Endothelial cell of umbilical vein (primary cell): ENCODE measurements at regions not wholly inside any gene's neighbourhood (a gene's known extent, or its start where the extent isn't known, plus 50 kb on each side); places are given as distances from the start of the nearest gene placed in this dataset.

Experiments used
- BruUV-seq: library from RNA; stranded (reverse); fragments of 400-500 nt; replicated peaks from 2 replicates; lab custom pipeline; 2021; lab: Mats Ljungman, UMichigan
- CTCF ChIA-PET: fragments of 300-600, 350-600 bp; sonication (Branson Sonifier 250); formaldehyde crosslinking; loops from one replicate; lab custom pipeline; 2021; ENCODE audit warnings: antibody characterized with exemption, inconsistent platforms; lab: Charles Lee
- POLR2A ChIA-PET: fragments of 300-600, 350-600 bp; sonication (Branson Sonifier 250); formaldehyde crosslinking; loops from one replicate; lab custom pipeline; 2021; ENCODE audit warnings: antibody characterized with exemption, inconsistent platforms; lab: Charles Lee
- DNase-seq: peaks from one replicate; pipeline ENCODE4 v3.0.0-alpha.2; 2011; ENCODE audit warnings: low read depth, low spot score
- FAIRE-seq: peaks from 2 replicates; lab custom pipeline; 2011; peaks lifted over from hg19 to GRCh38; lab: Jason Lieb, UNC
- H2AFZ ChIP-seq: 2 replicates; pipeline ENCODE4 v1.6.0; 2012; ENCODE audit warnings: low read depth, low read length, control low read depth, inconsistent platforms
- H3K27ac ChIP-seq: 2 replicates; pipeline ENCODE4 v1.5.1; 2011; ENCODE audit warnings: low read depth, mild to moderate bottlenecking, control low read depth, low read length, moderate library complexity; ENCODE audit not compliant: insufficient read depth
- H3K27me3 ChIP-seq, 2 experiments: 2 replicates each; pipeline versions ENCODE4 v1.6.0 to v1.6.1; 2011; ENCODE audit warnings: low read length in 2 of 2, mixed read lengths in 1 of 2; ENCODE audit not compliant: control insufficient read depth in 2 of 2, insufficient read depth in 2 of 2
- H3K36me3 ChIP-seq, 2 experiments: 2 replicates in 1 of 2; 3 replicates in 1 of 2; pipeline ENCODE4 v1.5.1; 2011; ENCODE audit warnings: low read length in 2 of 2, mild to moderate bottlenecking in 1 of 2, moderate library complexity in 1 of 2; ENCODE audit not compliant: control insufficient read depth in 2 of 2, insufficient read depth in 2 of 2; ENCODE audit errors: extremely low read depth in 1 of 2
- H3K4me1 ChIP-seq: 3 replicates; pipeline ENCODE4 v1.5.1; 2011; ENCODE audit warnings: mild to moderate bottlenecking, low read length; ENCODE audit not compliant: control insufficient read depth, insufficient read depth; ENCODE audit errors: extremely low read depth
- H3K4me2 ChIP-seq: 2 replicates; pipeline ENCODE4 v1.6.1; 2011; ENCODE audit warnings: low read length, control low read depth, mixed read lengths; ENCODE audit not compliant: insufficient read depth
- H3K4me3 ChIP-seq, 3 experiments: fragments of 200-600 bp in 1 of 3; sonication (generic), shearing (Covaris generic) in 1 of 3; replicated peaks in 1 of 3; 2 replicates each; pipeline ENCODE4 v1.5.1; 2011 to 2016; ENCODE audit warnings: control low read depth in 3 of 3, low read length in 3 of 3, mild to moderate bottlenecking in 2 of 3, inconsistent platforms in 1 of 3, low read depth in 1 of 3, moderate library complexity in 1 of 3; ENCODE audit not compliant: insufficient read depth in 1 of 3
- H3K79me2 ChIP-seq: 2 replicates; pipeline ENCODE4 v1.6.0; 2012; ENCODE audit warnings: low read length, inconsistent platforms; ENCODE audit not compliant: control insufficient read depth, insufficient read depth
- H3K9ac ChIP-seq: replicated peaks from 2 replicates; pipeline ENCODE3; 2011; ENCODE audit warnings: low read length, control low read depth; ENCODE audit not compliant: insufficient read depth; ENCODE audit errors: extremely low read depth
- H3K9me1 ChIP-seq: replicated peaks from 3 replicates; pipeline ENCODE4 v1.6.0; 2011; ENCODE audit warnings: mild to moderate bottlenecking, low read length; ENCODE audit not compliant: control insufficient read depth, insufficient read depth; ENCODE audit errors: extremely low read depth
- H3K9me3 ChIP-seq: replicated peaks from 2 replicates; pipeline ENCODE4 v1.5.1; 2012; ENCODE audit warnings: low read length, inconsistent platforms; ENCODE audit not compliant: control insufficient read depth, insufficient read depth
- H4K20me1 ChIP-seq: replicated peaks from 2 replicates; pipeline ENCODE3; 2011; ENCODE audit warnings: mild to moderate bottlenecking, low read length; ENCODE audit not compliant: control insufficient read depth, insufficient read depth; ENCODE audit errors: extremely low read depth
- CTCF ChIP-seq, 2 donors: IDR thresholded peaks; 1 replicate in 1 of 2; 2 replicates in 1 of 2; pipeline ENCODE4 v1.5.1; 2011; ENCODE audit warnings: low read length in 2 of 2, mild to moderate bottlenecking in 2 of 2, moderate library complexity in 2 of 2, control low read depth in 1 of 2, inconsistent platforms in 1 of 2, low read depth in 1 of 2; ENCODE audit not compliant: insufficient read depth in 1 of 2; ENCODE audit errors: extremely low read depth in 1 of 2
- EZH2 ChIP-seq: IDR thresholded peaks from 2 replicates; pipeline ENCODE4 v1.6.1; 2012; ENCODE audit warnings: borderline replicate concordance, low read depth, mild to moderate bottlenecking, moderate library complexity, low read length, inconsistent platforms; ENCODE audit not compliant: severe bottlenecking
- FOS ChIP-seq: IDR thresholded peaks from 2 replicates; pipeline ENCODE4 v1.6.1; 2011; ENCODE audit warnings: mild to moderate bottlenecking, low read length, moderate library complexity, borderline replicate concordance; ENCODE audit not compliant: insufficient read depth
- GATA2 ChIP-seq: IDR thresholded peaks from 2 replicates; pipeline ENCODE4 v1.7.0; 2011; ENCODE audit warnings: low read depth, mild to moderate bottlenecking, moderate library complexity, mixed read lengths, low read length; ENCODE audit not compliant: insufficient read length, insufficient read depth
- JUN ChIP-seq: IDR thresholded peaks from 2 replicates; pipeline ENCODE4 v1.6.1; 2011; ENCODE audit warnings: borderline replicate concordance, low read depth; ENCODE audit not compliant: insufficient read length, insufficient read depth
- MYC ChIP-seq: IDR thresholded peaks from one replicate; pipeline ENCODE4 v1.6.1; 2011; ENCODE audit warnings: mild to moderate bottlenecking, low read depth, low read length
- POLR2A ChIP-seq: IDR thresholded peaks from 2 replicates; pipeline ENCODE4 v1.6.1; 2012; ENCODE audit warnings: low read depth, mild to moderate bottlenecking, control low read depth, low read length
- POLR2AphosphoS5 ChIP-seq: IDR thresholded peaks from 2 replicates; pipeline ENCODE4 v1.6.1; 2012; ENCODE audit warnings: low read depth, mild to moderate bottlenecking, control low read depth, low read length, moderate library complexity; ENCODE audit not compliant: insufficient read depth
- dilution Hi-C: fragments of 300-500 bp; cut with MboI; formaldehyde crosslinking; loops from one replicate; pipeline ENCODE4 v1.15.0; 2019; ENCODE audit warnings: low sequenced_read_pairs; ENCODE audit not compliant: extremely low pct_ligation_motif_present
- intact Hi-C: fragments of 100-400 bp; cut with micrococcal nuclease; formaldehyde crosslinking; loops from one replicate; pipeline ENCODE4 v1.10.0; 2022
- TF ChIP-seq, protein P1 (sequence below): IDR thresholded peaks from 2 replicates; pipeline ENCODE4 v1.6.1; 2011; ENCODE audit not compliant: insufficient read depth, insufficient read length

- FAIRE-seq (no peak), DNase-seq (no peak)
- Histone ChIP-seq H3K4me2 (no peak overlapping the region), H3K9ac (no peak overlapping the region), H3K27me3 (no peaks in the 10 kb centered on the region), H2AFZ (no peak overlapping the region), H4K20me1 (no peaks in the 10 kb centered on the region), H3K36me3 (no peaks in the 10 kb centered on the region), H3K27ac (no peak overlapping the region), H3K9me1 (no peaks in the 10 kb centered on the region), H3K4me3 (no peak overlapping the region), H3K9me3 (no peaks in the 10 kb centered on the region), H3K79me2 (no peaks in the 10 kb centered on the region), H3K4me1 (no peaks in the 10 kb centered on the region)
- dilution Hi-C loops: no loop called here
- ChIA-PET POLR2A (no interaction called here), CTCF (no interaction called here)
- TF ChIP-seq POLR2A (no peak), EZH2 (no peak), CTCF (IDR thresholded peaks at IDR 0.05; ENCODE audit: extremely low read depth in 1 of 2, insufficient read depth in 1 of 2, low read depth in 1 of 2, low read length in 2 of 2) (no peak), MYC (no peak), POLR2AphosphoS5 (no peak), JUN (no peak), FOS (no peak), GATA2 (no peak)
- TF ChIP-seq, protein P1, sequence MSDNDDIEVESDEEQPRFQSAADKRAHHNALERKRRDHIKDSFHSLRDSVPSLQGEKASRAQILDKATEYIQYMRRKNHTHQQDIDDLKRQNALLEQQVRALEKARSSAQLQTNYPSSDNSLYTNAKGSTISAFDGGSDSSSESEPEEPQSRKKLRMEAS: no peak
- BruUV-seq: no TSS peak
- intact Hi-C loops: no loop called here
Measured at GRCh38 chr10:113313048-113313602, 239.7 kb upstream of the HABP2 start.
